GM21360 (cell line): ENCODE measurements at regions not wholly inside any gene's neighbourhood (a gene's known extent, or its start where the extent isn't known, plus 50 kb on each side); places are given as distances from the start of the nearest gene placed in this dataset.

Source experiments
- ATAC-seq: cut with Tn5 transposase; IDR thresholded peaks from one replicate; pipeline ENCODE4 v1.9.1; 2021; ENCODE audit warnings: mild to moderate bottlenecking, moderate library complexity; ENCODE audit not compliant: unreplicated experiment

GRCh38 chr7:25994433-25994994 is 157.5 kb upstream of the NFE2L3 start:
- ATAC-seq: no peak

- no peak for ATAC-seq
Measured at GRCh38 chr7:25995216-25995615, 156.8 kb upstream of the NFE2L3 start.

GRCh38 chr7:25996006-25996408 is 156.0 kb upstream of the NFE2L3 start:
- ATAC-seq: no peak

GRCh38 chr7:25998499-25998898 is 153.5 kb upstream of the NFE2L3 start:
- ATAC-seq: no peak

DNA sequence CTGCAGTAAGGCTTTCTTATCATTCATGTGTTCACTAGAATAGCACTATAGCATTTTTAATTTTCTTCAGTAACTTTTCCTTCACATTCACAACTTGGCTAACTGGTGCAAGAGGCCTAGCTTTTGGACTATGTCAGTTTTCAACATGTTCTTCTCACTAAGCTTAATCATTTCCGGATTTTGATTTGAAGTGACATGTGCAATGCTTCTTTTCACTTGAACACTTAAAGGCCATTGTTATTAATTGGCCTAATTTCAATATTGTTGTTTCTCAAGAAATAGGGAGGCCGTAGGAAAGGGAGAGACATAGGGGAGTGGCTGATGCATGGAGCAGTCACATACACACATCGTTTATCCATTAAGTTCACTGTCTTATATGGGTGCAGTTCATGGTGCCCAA is 151.2 kb upstream of the NFE2L3 start:
- no peak for ATAC-seq

DNA sequence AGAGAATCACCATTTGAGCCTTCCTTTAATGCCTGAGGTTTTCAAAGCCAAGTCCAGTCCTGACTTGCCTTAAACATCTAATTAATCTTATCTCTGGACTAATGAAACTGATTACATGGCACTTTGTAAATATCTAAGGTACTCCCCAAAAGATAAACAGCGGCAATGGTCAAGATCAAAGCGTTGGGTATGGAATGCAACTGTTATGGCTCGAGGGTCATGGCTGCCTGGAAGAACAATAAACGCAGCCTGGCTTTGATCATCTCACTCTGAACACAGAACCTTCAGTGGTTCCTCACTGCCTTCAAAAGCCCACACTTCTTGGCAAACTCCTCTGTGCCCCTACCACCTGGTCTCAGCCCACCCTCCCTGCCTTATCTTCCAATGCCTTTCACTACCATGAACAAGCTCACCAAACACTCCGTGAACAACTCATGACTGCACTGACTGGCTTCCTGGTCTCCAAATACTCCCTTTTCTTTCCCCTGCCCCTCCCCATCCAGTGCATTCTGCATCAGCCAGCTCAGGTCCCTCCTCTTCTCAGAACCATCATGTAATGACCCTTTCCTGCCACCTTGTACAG is 150.2 kb upstream of the NFE2L3 start:
- no peak for ATAC-seq

- ATAC-seq: no peak
Measured at GRCh38 chr7:26005683-26006410, 146.2 kb upstream of the NFE2L3 start.

- no peak for ATAC-seq
Measured at GRCh38 chr7:26006426-26006825, 145.6 kb upstream of the NFE2L3 start.

DNA sequence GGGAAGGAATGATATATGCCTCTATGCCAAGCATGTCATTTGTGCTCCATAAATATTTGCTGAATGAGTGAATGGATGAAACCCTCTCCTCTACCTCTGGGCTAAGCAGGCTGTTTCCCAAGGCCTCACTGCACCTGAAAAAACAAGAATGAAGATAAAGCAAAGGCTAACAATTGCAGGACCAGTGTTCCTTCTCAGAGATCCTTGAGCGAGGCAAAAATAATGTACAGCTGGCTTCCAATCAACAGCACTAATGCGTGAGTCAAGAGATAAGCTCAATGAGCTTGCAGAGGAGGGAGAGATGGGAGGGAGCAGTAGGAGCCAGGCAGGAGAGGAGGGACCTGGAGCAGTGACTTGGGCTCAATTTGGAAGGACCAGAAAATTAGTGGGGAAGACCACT is 144.5 kb upstream of the NFE2L3 start:
- no peak for ATAC-seq

DNA sequence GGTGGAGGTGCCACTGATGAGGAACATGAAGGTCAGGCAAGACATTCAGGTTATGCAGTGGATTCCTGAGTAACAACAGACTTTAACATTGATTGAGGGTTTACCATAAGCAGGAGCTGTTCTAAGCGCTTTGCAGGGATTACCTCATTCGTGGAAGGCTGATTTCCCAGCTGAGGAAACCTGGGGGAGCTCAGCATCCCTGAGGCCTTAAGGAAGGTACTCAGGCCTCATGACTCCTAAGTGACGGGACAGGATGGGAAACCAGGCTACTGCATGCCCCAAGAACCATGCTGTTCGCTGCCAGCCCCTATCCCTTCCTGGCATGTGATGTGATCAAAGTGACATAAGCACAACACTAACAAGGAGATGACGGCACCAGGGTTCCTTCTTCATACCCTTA is 143.6 kb upstream of the NFE2L3 start:
- no peak for ATAC-seq

- no peak for ATAC-seq
Measured at GRCh38 chr7:26011039-26011696, 140.8 kb upstream of the NFE2L3 start.

DNA sequence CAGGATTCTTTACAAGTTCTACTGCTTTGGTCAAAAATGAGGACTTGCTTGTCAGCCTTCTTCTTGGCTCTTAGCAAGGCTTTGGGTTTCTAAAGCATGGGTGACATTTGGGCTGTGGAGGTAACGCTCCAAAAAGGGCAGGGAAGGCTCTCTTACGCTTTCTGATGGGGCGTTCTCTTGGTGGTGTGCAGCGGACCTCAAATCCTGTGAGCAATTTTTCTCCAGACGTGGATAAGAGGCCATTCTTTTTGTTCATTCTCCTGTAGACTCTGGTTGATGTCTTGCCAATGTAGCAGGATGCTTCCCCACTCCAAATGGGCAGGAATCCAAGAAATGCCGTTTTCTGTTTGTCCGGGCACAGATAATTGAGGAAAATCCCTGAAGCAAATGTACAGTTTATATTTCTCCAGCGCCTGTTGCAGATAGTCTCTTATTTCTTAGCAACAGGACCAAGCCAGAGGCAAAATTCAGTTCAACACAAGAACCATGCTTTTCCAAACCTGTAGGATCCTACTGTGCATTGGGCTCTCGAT is 138.4 kb upstream of the NFE2L3 start:
- ATAC-seq: no peak

DNA sequence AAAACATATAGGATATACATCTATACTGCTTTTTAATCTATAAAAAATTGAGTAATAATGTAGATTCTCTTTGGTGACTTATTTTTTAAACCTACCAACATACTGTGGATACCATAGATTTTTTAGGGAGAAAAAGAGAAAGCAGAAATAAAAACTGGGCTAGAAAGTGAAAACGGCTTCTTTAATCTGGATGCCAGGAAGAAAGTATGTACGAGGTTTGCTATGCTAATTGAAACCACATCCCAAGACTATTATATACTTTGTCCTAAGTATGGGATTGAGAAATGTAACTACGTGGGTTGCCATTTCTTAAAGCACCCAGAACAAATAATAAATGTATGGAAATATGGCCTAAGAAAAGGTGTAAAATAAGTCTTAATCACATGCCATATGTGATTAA is 129.0 kb upstream of the NFE2L3 start:
- ATAC-seq: no peak

DNA sequence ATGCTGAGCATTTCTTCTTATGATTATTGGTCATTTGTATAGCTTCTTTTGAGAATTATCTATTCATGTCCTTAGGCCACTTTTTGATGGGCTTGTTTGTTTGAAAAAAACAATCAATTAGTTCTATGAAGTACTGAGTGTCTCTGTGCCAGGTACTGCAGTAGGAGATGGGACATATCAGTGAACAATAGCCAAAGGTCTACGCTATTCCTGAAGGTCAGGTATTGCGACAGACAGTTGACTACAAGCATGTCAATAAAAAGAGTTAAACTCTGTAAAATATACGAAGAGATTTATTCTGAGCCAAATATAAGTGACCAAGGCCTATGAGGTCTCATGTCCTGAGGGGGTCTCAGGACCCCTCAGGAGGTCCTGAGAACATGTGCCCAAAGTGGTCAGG is 122.1 kb upstream of the NFE2L3 start:
- no peak for ATAC-seq

DNA sequence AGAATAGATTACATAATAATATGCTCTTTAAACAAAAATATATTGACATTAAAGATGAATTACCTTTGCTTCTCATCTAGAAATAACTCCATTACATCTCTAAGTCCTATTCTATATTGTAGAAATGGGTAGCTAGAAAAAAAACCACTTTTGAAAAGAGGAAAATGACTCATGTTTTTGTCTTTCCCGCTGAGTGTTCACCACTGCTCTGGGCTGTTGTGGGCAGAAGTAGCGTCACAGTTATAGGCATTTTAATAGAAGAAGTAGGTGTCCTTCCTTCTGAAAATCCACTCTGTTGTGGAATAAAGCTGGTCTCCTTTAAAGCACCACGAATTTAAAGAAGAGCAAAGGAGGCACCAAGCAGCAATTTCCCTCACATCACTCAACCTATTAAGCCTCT is 117.6 kb upstream of the NFE2L3 start:
- no peak for ATAC-seq

- ATAC-seq: no peak
Measured at GRCh38 chr7:26035552-26035951, 116.4 kb upstream of the NFE2L3 start.

- ATAC-seq: no peak
Measured at GRCh38 chr7:26036092-26036491, 115.9 kb upstream of the NFE2L3 start.

DNA sequence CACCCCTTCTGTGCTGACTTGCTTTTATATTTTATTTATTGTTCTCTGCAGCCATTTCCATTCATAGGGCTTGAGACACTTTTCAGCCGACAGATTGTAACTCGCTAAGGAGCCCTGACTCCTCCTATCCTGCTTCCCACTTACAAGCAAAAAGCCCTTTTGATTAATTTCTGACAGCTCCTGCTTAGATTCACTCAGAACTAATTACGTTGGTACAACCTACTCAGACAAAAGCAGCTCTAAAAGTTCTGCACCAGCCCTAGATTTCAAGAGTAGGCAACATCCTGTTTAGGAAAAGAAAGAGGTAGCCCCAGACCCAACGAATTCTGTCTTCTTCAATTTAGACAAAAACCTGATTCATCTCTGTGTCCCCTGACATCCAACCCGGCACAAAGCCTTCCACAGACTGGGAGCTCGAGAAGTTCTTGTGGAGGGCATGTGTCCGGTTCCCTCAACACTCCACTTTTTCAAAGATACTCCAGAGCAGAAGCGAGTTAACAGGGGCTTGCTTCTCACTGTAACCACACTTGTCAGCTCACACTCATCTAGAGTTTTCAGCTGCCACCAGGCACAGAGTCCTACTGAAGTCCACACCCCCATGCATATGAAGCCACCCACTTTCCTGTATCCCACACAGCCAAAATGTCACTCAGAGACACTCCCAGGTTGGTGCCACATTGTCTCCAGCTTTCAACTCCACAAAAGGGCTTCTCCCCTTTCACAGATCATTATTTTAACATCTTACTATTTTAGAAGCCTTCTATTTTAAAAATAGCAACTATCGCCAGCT is 113.6 kb upstream of the NFE2L3 start:
- no peak for ATAC-seq

- no peak for ATAC-seq
Measured at GRCh38 chr7:26040085-26040484, 111.9 kb upstream of the NFE2L3 start.

- no peak for ATAC-seq
Measured at GRCh38 chr7:26042237-26042636, 109.8 kb upstream of the NFE2L3 start.

DNA sequence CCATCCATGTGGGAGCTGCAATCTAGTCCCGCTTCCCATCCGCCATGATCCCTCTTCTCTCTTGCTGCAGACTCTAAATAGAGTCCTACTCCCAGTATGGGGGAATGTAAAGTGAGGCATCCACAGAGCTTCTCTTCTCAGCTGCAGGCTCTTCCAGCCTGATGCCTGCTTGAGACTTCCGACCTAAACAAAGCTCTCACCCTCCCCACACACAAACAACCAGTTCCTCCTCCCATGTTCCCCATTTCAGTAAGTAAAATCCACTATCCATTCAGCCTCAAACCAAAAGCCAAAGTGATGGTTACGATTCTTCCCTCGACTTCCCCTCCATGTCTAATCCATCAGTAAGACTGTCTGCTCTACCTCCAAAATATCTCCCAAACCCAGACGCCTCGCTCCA is 108.2 kb upstream of the NFE2L3 start:
- ATAC-seq: no peak
